BE2C (cell line): ENCODE measurements at regions not wholly inside any gene's neighbourhood (a gene's known extent, or its start where the extent isn't known, plus 50 kb on each side); places are given as distances from the start of the nearest gene placed in this dataset.

Experiments
- DNase-seq: peaks from one replicate; pipeline ENCODE4 v3.0.0-alpha.2; 2020
- H3K27me3 ChIP-seq: fragments of 250-450 bp; sonication (Bioruptor Pico); 2 replicates; pipeline ENCODE4 v1.5.1; 2020; ENCODE audit warnings: mild to moderate bottlenecking
- H3K36me3 ChIP-seq: fragments of 250-450 bp; sonication (Bioruptor Pico); 2 replicates; pipeline ENCODE4 v1.5.1; 2020; ENCODE audit warnings: mild to moderate bottlenecking
- H3K4me1 ChIP-seq: fragments of 250-450 bp; sonication (Bioruptor Pico); 2 replicates; pipeline ENCODE4 v1.5.1; 2020
- H3K4me3 ChIP-seq: 2 replicates; pipeline ENCODE4 v1.5.1; 2011; ENCODE audit warnings: low read depth, low read length
- H3K9me3 ChIP-seq: fragments of 250-450 bp; sonication (Bioruptor Pico); 2 replicates; pipeline ENCODE4 v1.5.1; 2020
- TF ChIP-seq, protein P1 (sequence below): IDR thresholded peaks from 2 replicates; pipeline ENCODE4 v1.5.1; 2012; ENCODE audit warnings: mild to moderate bottlenecking, low read depth, low read length

DNA sequence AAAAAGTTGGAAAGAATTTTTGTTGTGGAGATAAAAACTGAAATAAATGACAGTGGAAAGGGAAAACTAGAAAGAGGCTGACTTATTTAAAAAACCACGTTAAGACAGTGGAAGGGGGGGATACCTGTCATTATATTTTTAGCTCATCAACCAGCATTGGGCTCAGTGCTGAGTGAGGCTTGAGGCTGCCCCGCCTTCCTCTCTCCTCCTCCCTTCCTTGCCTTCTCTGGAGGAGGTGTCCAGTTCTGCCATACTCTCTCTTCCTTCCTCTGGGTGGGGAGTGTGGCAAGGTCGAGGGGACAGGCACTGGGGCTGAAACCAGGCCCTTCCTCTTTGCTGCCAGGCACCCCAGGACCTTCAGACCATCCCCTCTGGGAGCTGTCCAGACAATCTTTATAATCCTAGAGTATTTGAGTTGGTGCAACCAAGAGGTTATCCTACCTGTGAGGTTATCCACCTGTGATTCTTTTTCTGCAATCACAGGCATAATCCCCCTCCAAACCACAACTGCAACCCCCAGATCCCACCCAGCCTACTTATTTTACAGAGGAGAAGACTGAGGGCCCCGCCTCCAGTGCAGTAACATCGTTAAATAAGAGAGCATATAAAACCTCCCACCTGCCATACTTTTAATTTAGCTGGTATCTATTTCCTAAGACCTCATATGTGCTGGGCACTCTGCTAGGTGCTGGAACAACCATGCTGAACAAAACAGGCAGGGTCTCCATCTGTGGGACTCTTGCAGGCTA is 578.5 kb downstream of the BUD13 start:
- Histone ChIP-seq H3K36me3 (no peaks in the 10 kb centered on the region), H3K9me3 (no peaks in the 10 kb centered on the region), H3K4me1 (peaks cover 7% of the 10 kb centered on the region), H3K4me3 (peak overlapping the region; percentile 77), H3K27me3 (no peaks in the 10 kb centered on the region)
- no peak for DNase-seq
- TF ChIP-seq, protein P1, sequence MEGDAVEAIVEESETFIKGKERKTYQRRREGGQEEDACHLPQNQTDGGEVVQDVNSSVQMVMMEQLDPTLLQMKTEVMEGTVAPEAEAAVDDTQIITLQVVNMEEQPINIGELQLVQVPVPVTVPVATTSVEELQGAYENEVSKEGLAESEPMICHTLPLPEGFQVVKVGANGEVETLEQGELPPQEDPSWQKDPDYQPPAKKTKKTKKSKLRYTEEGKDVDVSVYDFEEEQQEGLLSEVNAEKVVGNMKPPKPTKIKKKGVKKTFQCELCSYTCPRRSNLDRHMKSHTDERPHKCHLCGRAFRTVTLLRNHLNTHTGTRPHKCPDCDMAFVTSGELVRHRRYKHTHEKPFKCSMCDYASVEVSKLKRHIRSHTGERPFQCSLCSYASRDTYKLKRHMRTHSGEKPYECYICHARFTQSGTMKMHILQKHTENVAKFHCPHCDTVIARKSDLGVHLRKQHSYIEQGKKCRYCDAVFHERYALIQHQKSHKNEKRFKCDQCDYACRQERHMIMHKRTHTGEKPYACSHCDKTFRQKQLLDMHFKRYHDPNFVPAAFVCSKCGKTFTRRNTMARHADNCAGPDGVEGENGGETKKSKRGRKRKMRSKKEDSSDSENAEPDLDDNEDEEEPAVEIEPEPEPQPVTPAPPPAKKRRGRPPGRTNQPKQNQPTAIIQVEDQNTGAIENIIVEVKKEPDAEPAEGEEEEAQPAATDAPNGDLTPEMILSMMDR = no peak

DNA sequence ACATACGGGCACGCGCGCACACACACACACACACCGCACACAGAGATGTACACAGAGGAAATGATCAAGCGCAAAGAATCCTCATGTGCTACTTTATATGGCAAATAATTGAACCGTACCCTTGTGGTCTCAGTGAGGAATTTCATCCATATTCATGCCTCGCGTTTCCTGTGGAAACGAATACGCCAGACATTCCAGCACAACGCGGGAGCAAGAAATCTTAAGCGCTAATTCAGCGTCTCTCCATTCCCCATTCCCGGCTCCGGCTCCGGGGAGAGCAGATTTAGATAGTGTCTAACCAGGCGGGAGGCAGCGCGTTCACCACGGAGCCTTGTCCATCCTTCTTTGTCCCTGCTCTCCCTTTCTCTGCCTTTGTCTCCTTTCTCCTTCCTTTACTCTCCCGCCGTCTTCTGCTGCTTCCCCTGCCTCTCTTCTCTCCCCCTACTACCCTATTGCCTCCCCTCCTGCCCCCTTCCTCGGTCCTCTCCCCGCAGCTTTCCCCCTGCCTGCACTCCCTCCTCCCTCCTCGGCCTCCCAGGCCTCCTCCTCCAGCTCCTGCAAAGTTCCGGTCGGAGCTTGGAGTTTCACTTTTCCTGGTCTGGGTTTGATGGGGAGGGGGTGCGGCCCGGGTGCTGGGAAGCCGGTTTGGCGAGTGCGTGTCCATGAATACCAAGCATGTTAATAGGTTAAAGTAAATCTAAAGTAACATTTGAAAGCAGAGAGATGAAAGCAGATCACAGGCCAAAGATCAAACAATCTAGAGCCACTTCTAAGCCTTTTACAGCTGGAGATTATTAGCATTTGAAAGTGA is 579.3 kb downstream of the BUD13 start:
- no peaks in the 10 kb centered on the region for H3K9me3 ChIP-seq
- peak overlapping the region; percentile 77 for H3K4me3 ChIP-seq
- peak; percentile 44 for DNase-seq
- no peaks in the 10 kb centered on the region for H3K36me3 ChIP-seq
- peaks cover 1% of the 10 kb centered on the region for H3K4me1 ChIP-seq
- no peaks in the 10 kb centered on the region for H3K27me3 ChIP-seq
- TF ChIP-seq, protein P1 = peak; percentile 37

DNA sequence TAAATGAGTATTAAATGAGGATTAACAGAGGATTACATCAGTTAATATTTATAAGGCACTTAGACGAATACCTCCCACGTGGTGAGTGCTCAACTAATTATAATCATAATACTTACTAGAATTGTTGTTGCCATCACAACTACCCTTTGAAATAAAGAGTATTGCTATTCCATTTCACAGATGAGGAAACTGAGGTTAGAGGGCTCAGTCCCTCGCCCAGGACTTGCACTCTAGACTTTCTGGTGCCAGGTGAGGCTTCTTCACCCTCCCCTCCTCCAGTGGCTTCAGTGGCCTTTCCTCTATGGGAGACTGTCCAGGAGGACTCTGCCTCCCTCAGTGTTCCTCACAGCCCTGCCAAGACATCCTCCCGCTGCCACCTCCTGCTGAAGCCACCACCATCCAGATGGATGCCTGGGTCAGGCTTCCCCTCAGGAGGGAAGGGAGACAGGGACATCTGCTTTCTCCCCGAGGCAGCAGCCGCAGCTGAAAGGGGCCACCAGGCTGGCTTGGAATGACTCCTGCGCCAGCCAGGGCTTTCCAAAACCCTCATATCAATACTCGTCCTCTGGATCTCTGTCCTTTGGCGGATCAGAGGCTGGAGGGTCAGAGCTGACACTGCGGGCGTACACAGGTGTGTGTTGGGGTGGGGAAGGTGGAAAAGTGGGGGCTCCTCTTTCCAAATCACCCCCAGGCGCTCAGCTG is 580.1 kb downstream of the BUD13 start:
- Histone ChIP-seq H3K27me3 (no peaks in the 10 kb centered on the region), H3K9me3 (no peaks in the 10 kb centered on the region), H3K4me1 (no peaks in the 10 kb centered on the region; the same call in 1 of the 2 replicates), H3K36me3 (no peaks in the 10 kb centered on the region), H3K4me3 (peak overlapping the region; percentile 77)
- TF ChIP-seq, protein P1 = no peak
- DNase-seq = peak; percentile 68

DNA sequence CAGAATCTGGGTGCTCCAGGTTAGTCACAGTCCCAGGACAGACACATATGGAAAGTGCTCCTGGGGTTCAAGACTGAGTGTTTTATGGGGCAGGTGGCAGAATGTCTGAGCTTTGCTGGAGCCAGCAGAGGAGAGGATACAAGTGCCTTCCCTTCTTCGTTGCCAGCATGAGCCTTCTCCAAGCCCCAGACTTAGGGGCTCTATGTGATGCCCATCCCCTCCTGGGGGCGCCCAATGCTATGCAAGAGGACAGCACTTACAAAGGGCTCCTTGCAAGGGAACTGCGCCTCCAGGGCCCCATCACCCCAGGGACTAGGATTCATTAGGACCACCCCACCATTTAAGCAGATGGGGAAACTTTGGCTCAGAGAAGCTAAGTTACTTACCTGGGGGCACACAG is 581.9 kb downstream of the BUD13 start:
- DNase-seq = no peak
- no peaks in the 10 kb centered on the region for H3K27me3 ChIP-seq
- TF ChIP-seq, protein P1 = no peak

DNA sequence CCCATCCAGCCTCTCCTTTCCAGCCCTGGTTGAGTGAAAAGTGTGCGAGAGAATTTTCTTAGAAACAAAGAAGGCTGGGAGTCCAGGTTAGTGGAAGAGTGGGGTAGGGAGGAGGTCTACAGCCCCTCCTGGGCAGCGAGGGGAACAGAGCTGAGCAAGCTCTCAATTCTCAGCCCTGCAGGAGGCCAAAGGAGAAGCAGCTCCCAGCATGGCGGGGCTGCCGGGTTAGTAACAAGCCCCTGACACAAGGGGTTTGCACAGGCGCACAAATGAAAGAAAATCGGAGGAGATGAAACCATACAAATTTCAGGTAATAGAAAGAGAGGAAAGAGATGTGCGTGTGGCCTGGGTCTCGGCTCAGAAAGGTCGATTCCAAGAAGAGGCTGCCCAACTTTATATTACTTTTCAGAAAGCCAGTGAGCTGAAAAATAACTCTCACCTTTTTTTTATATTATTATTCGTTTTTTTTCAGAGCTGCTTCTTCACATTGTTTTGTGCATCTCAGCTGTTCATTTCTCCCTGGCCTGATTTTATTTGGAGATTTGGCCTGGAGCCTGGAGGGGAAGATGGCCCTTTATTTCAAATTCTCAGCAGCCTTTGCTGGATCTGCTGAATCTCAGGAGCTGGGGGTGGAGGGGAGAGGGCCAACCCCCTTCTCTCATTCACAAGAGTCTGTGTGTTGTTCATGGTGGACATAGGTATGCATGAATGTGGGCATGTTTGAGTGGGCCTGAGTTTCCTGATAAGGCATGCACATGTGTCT is 583.2 kb downstream of the BUD13 start:
- DNase-seq = no peak
- TF ChIP-seq, protein P1 = no peak
- H3K4me1 ChIP-seq = peaks cover 7% of the 10 kb centered on the region
- H3K36me3 ChIP-seq = no peaks in the 10 kb centered on the region
- no peaks in the 10 kb centered on the region for H3K9me3 ChIP-seq
- H3K27me3 ChIP-seq = no peaks in the 10 kb centered on the region
- H3K4me3 ChIP-seq = no peak overlapping the region

More for the DNA sequence above, 581.9 kb downstream of the BUD13 start:
- no peaks in the 10 kb centered on the region for H3K9me3 ChIP-seq
- no peaks in the 10 kb centered on the region; the same call in 1 of the 2 replicates for H3K4me1 ChIP-seq
- H3K4me3 ChIP-seq = no peak overlapping the region
- H3K36me3 ChIP-seq = no peaks in the 10 kb centered on the region
